ENCODE measurements at regions not wholly inside any gene's neighbourhood (a gene's known extent, or its start where the extent isn't known, plus 50 kb on each side); places are given as distances from the start of the nearest gene placed in this dataset.

DNA sequence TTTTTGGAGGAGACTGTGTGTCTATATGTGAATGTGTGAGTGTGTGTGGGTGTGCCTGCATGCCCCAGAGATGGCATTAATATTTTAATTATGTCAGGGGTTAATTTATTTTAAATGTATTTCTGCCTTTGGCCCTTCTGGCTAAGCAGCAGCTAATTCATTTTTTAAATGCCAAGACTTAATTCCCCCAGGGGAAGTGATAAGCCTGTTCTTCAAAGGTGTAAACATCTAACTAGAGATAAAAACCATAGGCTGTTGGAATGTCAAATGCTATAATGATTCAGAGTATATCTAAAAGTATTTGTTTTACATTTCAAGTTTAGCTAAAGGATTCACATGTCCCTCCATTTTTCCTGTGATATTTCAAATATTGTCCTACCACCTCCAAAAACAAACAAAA, 184.7 kb downstream of the SPP2 start:
- no peak for DNase-seq (ENCODE audit: low read depth)
- no peak overlapping the region for H3K4me3 ChIP-seq (ENCODE audit: low read depth, low read length)
- TF ChIP-seq, protein P1, sequence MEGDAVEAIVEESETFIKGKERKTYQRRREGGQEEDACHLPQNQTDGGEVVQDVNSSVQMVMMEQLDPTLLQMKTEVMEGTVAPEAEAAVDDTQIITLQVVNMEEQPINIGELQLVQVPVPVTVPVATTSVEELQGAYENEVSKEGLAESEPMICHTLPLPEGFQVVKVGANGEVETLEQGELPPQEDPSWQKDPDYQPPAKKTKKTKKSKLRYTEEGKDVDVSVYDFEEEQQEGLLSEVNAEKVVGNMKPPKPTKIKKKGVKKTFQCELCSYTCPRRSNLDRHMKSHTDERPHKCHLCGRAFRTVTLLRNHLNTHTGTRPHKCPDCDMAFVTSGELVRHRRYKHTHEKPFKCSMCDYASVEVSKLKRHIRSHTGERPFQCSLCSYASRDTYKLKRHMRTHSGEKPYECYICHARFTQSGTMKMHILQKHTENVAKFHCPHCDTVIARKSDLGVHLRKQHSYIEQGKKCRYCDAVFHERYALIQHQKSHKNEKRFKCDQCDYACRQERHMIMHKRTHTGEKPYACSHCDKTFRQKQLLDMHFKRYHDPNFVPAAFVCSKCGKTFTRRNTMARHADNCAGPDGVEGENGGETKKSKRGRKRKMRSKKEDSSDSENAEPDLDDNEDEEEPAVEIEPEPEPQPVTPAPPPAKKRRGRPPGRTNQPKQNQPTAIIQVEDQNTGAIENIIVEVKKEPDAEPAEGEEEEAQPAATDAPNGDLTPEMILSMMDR (conservative IDR thresholded peaks at IDR 0.05; ENCODE audit: low read depth, low read length), result no peak

DNA sequence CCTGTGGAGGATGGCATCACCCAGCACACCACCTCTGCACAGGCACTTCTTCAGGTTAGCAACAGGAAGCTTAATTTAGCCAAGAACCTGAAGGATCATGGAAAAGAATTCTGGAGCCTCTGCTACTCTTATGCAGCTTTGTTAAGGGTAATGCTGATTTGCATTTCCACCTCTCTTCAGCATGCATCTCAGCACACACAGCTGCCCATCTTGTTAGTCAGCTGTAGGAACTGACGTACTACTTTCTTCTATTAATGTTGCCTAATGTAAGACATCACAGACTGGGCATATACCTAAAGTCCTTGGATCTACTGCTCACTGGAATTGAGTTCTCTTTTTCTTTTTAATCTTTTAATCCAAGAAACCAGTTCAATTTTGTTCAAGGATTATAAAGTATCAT, 181.0 kb downstream of the SPP2 start:
- DNase-seq (ENCODE audit: low read depth), result no peak
- TF ChIP-seq, protein P1 (conservative IDR thresholded peaks at IDR 0.05; ENCODE audit: low read depth, low read length), result no peak
- H3K4me3 ChIP-seq (ENCODE audit: low read depth, low read length), result no peak overlapping the region

DNA sequence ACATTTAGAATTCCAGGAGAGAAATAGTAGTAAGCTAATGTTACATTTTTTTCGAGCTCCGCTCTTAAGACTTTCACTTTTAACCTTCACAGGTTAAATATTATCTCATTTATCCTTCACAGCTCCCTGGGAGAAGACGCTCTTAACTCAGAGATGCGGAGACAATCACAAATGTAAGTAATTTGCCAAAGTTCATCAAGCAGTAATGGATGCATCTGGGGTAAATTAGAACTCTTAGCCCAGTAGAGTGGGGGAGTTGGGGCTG, 168.5 kb downstream of the SPP2 start:
- no peak overlapping the region for H3K4me3 ChIP-seq (ENCODE audit: low read depth, low read length)
- DNase-seq (ENCODE audit: low read depth), result no peak
- TF ChIP-seq, protein P1 (conservative IDR thresholded peaks at IDR 0.05; ENCODE audit: low read depth, low read length), result no peak

GRCh38 chr2:234218266-234219045, 168.0 kb downstream of the SPP2 start:
- DNase-seq (ENCODE audit: low read depth), result no peak
- TF ChIP-seq, protein P1 (conservative IDR thresholded peaks at IDR 0.05; ENCODE audit: low read depth, low read length), result no peak
- no peak overlapping the region for H3K4me3 ChIP-seq (ENCODE audit: low read depth, low read length)

- no peak for DNase-seq (ENCODE audit: low read depth)
- TF ChIP-seq, protein P1 (conservative IDR thresholded peaks at IDR 0.05; ENCODE audit: low read depth, low read length), result no peak
- H3K4me3 ChIP-seq (ENCODE audit: low read depth, low read length), result no peak overlapping the region
These were observed 162.0 kb downstream of the SPP2 start for GRCh38 chr2:234212534-234212933.

- H3K4me3 ChIP-seq (ENCODE audit: low read depth, low read length), result no peak overlapping the region
- TF ChIP-seq, protein P1 (conservative IDR thresholded peaks at IDR 0.05; ENCODE audit: low read depth, low read length), result no peak
- peak; percentile 90 for DNase-seq (ENCODE audit: low read depth)
These were observed 161.3 kb downstream of the SPP2 start for GRCh38 chr2:234211797-234212196.

- no peak overlapping the region for H3K4me3 ChIP-seq (ENCODE audit: low read depth, low read length)
- no peak for DNase-seq (ENCODE audit: low read depth)
- TF ChIP-seq, protein P1 (conservative IDR thresholded peaks at IDR 0.05; ENCODE audit: low read depth, low read length), result no peak
These were observed 156.2 kb downstream of the SPP2 start for GRCh38 chr2:234206738-234207137.
